Neural crest cell (in vitro differentiated cells): ENCODE measurements at regions not wholly inside any gene's neighbourhood (a gene's known extent, or its start where the extent isn't known, plus 50 kb on each side); places are given as distances from the start of the nearest gene placed in this dataset.

ENCODE experiments used
- DNase-seq: peaks from one replicate; pipeline ENCODE4 v3.0.0; 2021; ENCODE audit warnings: low read depth, mixed read lengths, low spot score
- H3K27ac Mint-ChIP-seq: one replicate; pipeline ENCODE4 v1.8.0; 2021; ENCODE audit warnings: mild to moderate bottlenecking, mixed read lengths; ENCODE audit not compliant: unreplicated experiment
- H3K27me3 Mint-ChIP-seq: 2 replicates; pipeline ENCODE4 v1.8.0; 2021; ENCODE audit warnings: low read depth, mild to moderate bottlenecking, mixed read lengths
- H3K36me3 Mint-ChIP-seq: 2 replicates; pipeline ENCODE4 v1.8.0; 2021; ENCODE audit warnings: low read depth, mild to moderate bottlenecking, mixed read lengths
- H3K4me1 Mint-ChIP-seq: 2 replicates; pipeline ENCODE4 v1.8.0; 2021; ENCODE audit warnings: mixed read lengths
- H3K4me3 Mint-ChIP-seq: one replicate; pipeline ENCODE4 v1.8.0; 2021; ENCODE audit warnings: mild to moderate bottlenecking, mixed read lengths
- H3K9me3 Mint-ChIP-seq: 2 replicates; pipeline ENCODE4 v1.8.0; 2021; ENCODE audit warnings: mixed read lengths
- TF ChIP-seq, protein P1 (sequence below): fragments of 200-600 bp; sonication (generic); conservative IDR thresholded peaks from 2 replicates; pipeline ENCODE4 v1.5.0; 2021; ENCODE audit warnings: antibody characterized with exemption, mild to moderate bottlenecking

- H3K27ac Mint-ChIP-seq: no peak overlapping the region
- H3K4me1 Mint-ChIP-seq: peaks cover 18% of the 10 kb centered on the region
These were observed 456.5 kb upstream of the CNTN5 start for GRCh38 chr11:98564233-98564632.

GRCh38 chr11:98564881-98565280 lies 455.9 kb upstream of the CNTN5 start:
- H3K4me1 Mint-ChIP-seq: peaks cover 18% of the 10 kb centered on the region
- no peaks in the 10 kb centered on the region for H3K36me3 Mint-ChIP-seq
- H3K27me3 Mint-ChIP-seq: no peaks in the 10 kb centered on the region
- H3K4me3 Mint-ChIP-seq: no peak overlapping the region
- TF ChIP-seq, protein P1, sequence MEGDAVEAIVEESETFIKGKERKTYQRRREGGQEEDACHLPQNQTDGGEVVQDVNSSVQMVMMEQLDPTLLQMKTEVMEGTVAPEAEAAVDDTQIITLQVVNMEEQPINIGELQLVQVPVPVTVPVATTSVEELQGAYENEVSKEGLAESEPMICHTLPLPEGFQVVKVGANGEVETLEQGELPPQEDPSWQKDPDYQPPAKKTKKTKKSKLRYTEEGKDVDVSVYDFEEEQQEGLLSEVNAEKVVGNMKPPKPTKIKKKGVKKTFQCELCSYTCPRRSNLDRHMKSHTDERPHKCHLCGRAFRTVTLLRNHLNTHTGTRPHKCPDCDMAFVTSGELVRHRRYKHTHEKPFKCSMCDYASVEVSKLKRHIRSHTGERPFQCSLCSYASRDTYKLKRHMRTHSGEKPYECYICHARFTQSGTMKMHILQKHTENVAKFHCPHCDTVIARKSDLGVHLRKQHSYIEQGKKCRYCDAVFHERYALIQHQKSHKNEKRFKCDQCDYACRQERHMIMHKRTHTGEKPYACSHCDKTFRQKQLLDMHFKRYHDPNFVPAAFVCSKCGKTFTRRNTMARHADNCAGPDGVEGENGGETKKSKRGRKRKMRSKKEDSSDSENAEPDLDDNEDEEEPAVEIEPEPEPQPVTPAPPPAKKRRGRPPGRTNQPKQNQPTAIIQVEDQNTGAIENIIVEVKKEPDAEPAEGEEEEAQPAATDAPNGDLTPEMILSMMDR: no peak
- H3K27ac Mint-ChIP-seq: no peak overlapping the region
- DNase-seq: no peak
- H3K9me3 Mint-ChIP-seq: peaks cover 2% of the 10 kb centered on the region

More at GRCh38 chr11:98564233-98564632, 456.5 kb upstream of the CNTN5 start:
- TF ChIP-seq, protein P1: no peak
- DNase-seq: no peak
- H3K36me3 Mint-ChIP-seq: no peaks in the 10 kb centered on the region
- H3K4me3 Mint-ChIP-seq: no peak overlapping the region
- H3K27me3 Mint-ChIP-seq: no peaks in the 10 kb centered on the region
- H3K9me3 Mint-ChIP-seq: peaks cover 2% of the 10 kb centered on the region

DNA sequence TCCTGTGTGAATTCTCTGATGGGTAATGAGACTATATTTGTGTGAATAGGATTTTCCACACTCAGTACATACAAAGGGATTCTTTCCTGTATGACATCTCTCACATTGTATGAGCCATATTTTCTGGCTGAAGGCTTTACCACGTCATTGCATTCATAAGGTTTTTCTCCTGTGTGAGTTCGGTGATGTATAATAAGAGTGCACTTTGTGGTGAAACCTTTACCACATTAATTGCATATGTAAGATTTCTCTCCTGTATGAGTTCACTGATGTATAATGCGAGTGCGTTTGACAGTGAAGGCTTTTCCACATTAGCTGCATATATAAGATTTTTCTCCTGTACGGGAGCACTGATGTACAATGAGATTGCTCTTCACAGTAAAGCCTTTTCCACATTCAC lies 455.4 kb upstream of the CNTN5 start:
- Mint-ChIP-seq H3K4me3 (no peak overlapping the region), H3K9me3 (peaks cover 2% of the 10 kb centered on the region), H3K4me1 (peaks cover 18% of the 10 kb centered on the region), H3K27ac (no peak overlapping the region), H3K27me3 (no peaks in the 10 kb centered on the region), H3K36me3 (no peaks in the 10 kb centered on the region)
- TF ChIP-seq, protein P1: no peak
- no peak for DNase-seq

- H3K4me3 Mint-ChIP-seq: no peak overlapping the region
- no peaks in the 10 kb centered on the region for H3K36me3 Mint-ChIP-seq
- TF ChIP-seq, protein P1: no peak
- peaks cover 2% of the 10 kb centered on the region for H3K9me3 Mint-ChIP-seq
- no peak for DNase-seq
- H3K4me1 Mint-ChIP-seq: peaks cover 18% of the 10 kb centered on the region
- H3K27me3 Mint-ChIP-seq: no peaks in the 10 kb centered on the region
- no peak overlapping the region for H3K27ac Mint-ChIP-seq
These were observed 453.8 kb upstream of the CNTN5 start for GRCh38 chr11:98566978-98567377.

- DNase-seq: no peak
- Mint-ChIP-seq H3K27me3 (no peaks in the 10 kb centered on the region), H3K4me1 (peaks cover 26% of the 10 kb centered on the region), H3K27ac (no peak overlapping the region), H3K4me3 (no peak overlapping the region), H3K36me3 (no peaks in the 10 kb centered on the region), H3K9me3 (peaks cover 2% of the 10 kb centered on the region)
- TF ChIP-seq, protein P1: no peak
These were observed 452.7 kb upstream of the CNTN5 start for GRCh38 chr11:98568013-98568412.

DNA sequence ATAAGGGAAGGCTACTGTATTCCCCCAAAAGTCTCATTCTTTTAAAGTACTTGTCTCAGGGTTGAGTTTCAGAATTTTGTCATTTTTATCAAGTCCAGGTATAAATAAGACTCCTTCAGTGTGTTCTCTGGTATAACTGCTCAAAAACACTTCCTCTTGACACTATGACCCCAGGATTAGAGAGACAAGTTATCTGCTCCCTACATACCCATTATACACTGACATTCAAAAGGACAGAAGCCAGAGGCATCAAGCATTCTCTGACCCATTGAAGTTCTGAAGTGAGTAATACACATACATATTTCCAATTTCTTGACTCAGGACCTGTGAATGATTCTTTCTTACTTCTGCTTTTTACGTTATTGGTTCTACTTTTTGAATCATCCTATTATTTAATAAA lies 447.8 kb upstream of the CNTN5 start:
- no peak overlapping the region for H3K4me3 Mint-ChIP-seq
- no peaks in the 10 kb centered on the region for H3K27me3 Mint-ChIP-seq
- no peak for DNase-seq
- no peak overlapping the region for H3K27ac Mint-ChIP-seq
- no peaks in the 10 kb centered on the region for H3K36me3 Mint-ChIP-seq
- H3K4me1 Mint-ChIP-seq: peaks cover 27% of the 10 kb centered on the region
- H3K9me3 Mint-ChIP-seq: peaks cover 4% of the 10 kb centered on the region
- TF ChIP-seq, protein P1: no peak
